ENCODE measurements at regions not wholly inside any gene's neighbourhood (a gene's known extent, or its start where the extent isn't known, plus 50 kb on each side); places are given as distances from the start of the nearest gene placed in this dataset.

- no peak for DNase-seq
Observed at GRCh38 chr5:15260356-15261268, 239.4 kb upstream of the FBXL7 start.

GRCh38 chr5:15256485-15256884 lies 243.5 kb upstream of the FBXL7 start:
- no peak for DNase-seq

- no peak for DNase-seq
Observed at GRCh38 chr5:15255576-15255975, 244.4 kb upstream of the FBXL7 start.

GRCh38 chr5:15254607-15255006 lies 245.4 kb upstream of the FBXL7 start:
- DNase-seq, result no peak

GRCh38 chr5:15252331-15252730 lies 247.6 kb upstream of the FBXL7 start:
- no peak for DNase-seq

- no peak for DNase-seq
Observed at GRCh38 chr5:15249152-15249551, 250.8 kb upstream of the FBXL7 start.

GRCh38 chr5:15248731-15249130 lies 251.2 kb upstream of the FBXL7 start:
- DNase-seq, result no peak

GRCh38 chr5:15245913-15246312 lies 254.1 kb upstream of the FBXL7 start:
- no peak for DNase-seq

GRCh38 chr5:15243301-15244020 lies 256.5 kb upstream of the FBXL7 start:
- DNase-seq, result no peak

- DNase-seq, result no peak
Observed at GRCh38 chr5:15241216-15241821, 258.7 kb upstream of the FBXL7 start.

- no peak for DNase-seq
Observed at GRCh38 chr5:15238006-15238405, 262.0 kb upstream of the FBXL7 start.

- no peak for DNase-seq
Observed at GRCh38 chr5:15236911-15237508, 263.0 kb upstream of the FBXL7 start.

- DNase-seq, result no peak
Observed at GRCh38 chr5:15234911-15235310, 265.1 kb upstream of the FBXL7 start.

- DNase-seq, result no peak
Observed at GRCh38 chr5:15234366-15234765, 265.6 kb upstream of the FBXL7 start.

- no peak for DNase-seq
Observed at GRCh38 chr5:15233566-15233965, 266.4 kb upstream of the FBXL7 start.

- DNase-seq, result no peak
Observed at GRCh38 chr5:15222156-15222555, 277.8 kb upstream of the FBXL7 start.

GRCh38 chr5:15220642-15221173 lies 279.3 kb upstream of the FBXL7 start:
- no peak for DNase-seq

GRCh38 chr5:15215056-15215455 lies 284.9 kb upstream of the FBXL7 start:
- DNase-seq, result no peak

- no peak for DNase-seq
Observed at GRCh38 chr5:15214010-15214409, 286.0 kb upstream of the FBXL7 start.

- no peak for DNase-seq
Observed at GRCh38 chr5:15209053-15209762, 290.8 kb upstream of the FBXL7 start.

- DNase-seq, result no peak
Observed at GRCh38 chr5:15206133-15206532, 293.8 kb upstream of the FBXL7 start.

- no peak for DNase-seq
Observed at GRCh38 chr5:15203376-15203775, 296.6 kb upstream of the FBXL7 start.
